HFF-Myc (cell line): ENCODE measurements at regions not wholly inside any gene's neighbourhood (a gene's known extent, or its start where the extent isn't known, plus 50 kb on each side); places are given as distances from the start of the nearest gene placed in this dataset.

ENCODE experiments used
- DNase-seq: peaks from one replicate; pipeline ENCODE4 v3.0.0-alpha.2; 2011; ENCODE audit warnings: low read depth; ENCODE audit errors: extremely low read depth
- H3K4me3 ChIP-seq: replicated peaks from 2 replicates; pipeline ENCODE4 v1.5.1; 2011; ENCODE audit warnings: low read depth, mild to moderate bottlenecking, control low read depth, low read length
- TF ChIP-seq, protein P1 (sequence below): IDR thresholded peaks from 2 replicates; pipeline ENCODE4 v1.5.1; 2012; ENCODE audit warnings: mild to moderate bottlenecking, low read depth, low read length, control low read depth; ENCODE audit errors: missing control alignments

DNA sequence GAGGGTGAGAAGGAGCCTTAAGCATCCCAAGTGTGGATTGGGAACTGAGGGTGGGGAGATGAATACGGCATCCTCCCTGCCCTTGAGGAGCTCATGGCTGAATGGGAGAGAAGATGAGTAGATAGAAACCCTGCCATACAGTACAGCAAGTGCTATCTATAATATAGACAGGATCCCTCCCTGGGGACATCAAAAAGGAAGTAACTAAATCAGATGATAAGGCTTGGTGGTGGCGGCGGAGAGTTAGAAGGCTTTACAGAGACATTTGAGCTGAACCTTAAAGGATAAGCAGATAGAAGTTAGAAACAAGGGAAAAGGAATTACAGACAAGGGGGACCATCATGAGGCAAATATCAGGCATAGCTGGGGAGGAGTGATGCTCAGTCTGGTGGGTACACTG is 67.5 kb upstream of the TMEM132E start:
- TF ChIP-seq, protein P1, sequence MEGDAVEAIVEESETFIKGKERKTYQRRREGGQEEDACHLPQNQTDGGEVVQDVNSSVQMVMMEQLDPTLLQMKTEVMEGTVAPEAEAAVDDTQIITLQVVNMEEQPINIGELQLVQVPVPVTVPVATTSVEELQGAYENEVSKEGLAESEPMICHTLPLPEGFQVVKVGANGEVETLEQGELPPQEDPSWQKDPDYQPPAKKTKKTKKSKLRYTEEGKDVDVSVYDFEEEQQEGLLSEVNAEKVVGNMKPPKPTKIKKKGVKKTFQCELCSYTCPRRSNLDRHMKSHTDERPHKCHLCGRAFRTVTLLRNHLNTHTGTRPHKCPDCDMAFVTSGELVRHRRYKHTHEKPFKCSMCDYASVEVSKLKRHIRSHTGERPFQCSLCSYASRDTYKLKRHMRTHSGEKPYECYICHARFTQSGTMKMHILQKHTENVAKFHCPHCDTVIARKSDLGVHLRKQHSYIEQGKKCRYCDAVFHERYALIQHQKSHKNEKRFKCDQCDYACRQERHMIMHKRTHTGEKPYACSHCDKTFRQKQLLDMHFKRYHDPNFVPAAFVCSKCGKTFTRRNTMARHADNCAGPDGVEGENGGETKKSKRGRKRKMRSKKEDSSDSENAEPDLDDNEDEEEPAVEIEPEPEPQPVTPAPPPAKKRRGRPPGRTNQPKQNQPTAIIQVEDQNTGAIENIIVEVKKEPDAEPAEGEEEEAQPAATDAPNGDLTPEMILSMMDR, result no peak
- DNase-seq, result no peak

DNA sequence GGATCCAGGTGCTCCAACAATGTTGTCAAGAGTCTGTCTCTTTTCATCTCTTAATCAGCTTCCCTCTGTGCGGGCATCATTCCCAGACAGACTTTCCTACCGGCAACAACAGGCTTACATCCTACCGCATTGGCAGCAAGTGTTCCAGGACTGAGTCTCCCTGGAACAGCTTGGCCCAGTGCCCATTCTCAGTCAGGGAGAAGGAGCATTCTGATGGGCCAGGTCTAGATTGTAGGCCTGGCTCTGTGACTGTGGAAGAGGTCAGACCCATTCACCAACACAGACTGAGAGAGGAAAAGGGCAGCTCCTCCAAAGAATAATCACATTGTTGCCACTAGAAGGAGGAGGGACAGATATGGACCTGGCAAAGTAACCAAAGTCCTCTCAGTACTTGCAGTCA is 68.1 kb upstream of the TMEM132E start:
- DNase-seq, result no peak
- TF ChIP-seq, protein P1, result no peak
- H3K4me3 ChIP-seq, result no peak overlapping the region

More for the DNA sequence above, 67.5 kb upstream of the TMEM132E start:
- H3K4me3 ChIP-seq, result no peak overlapping the region

- DNase-seq, result no peak
Observed at GRCh38 chr17:34504814-34505484, 74.4 kb upstream of the TMEM132E start.

GRCh38 chr17:34503528-34504195 is 75.7 kb upstream of the TMEM132E start:
- no peak for DNase-seq

More at GRCh38 chr17:34504814-34505484, 74.4 kb upstream of the TMEM132E start:
- H3K4me3 ChIP-seq, result no peak overlapping the region
- TF ChIP-seq, protein P1, result no peak

GRCh38 chr17:34502426-34502825 is 77.0 kb upstream of the TMEM132E start:
- no peak for DNase-seq
- TF ChIP-seq, protein P1, result no peak
- H3K4me3 ChIP-seq, result no peak overlapping the region

More at GRCh38 chr17:34503528-34504195, 75.7 kb upstream of the TMEM132E start:
- no peak overlapping the region for H3K4me3 ChIP-seq
- TF ChIP-seq, protein P1, result no peak

DNA sequence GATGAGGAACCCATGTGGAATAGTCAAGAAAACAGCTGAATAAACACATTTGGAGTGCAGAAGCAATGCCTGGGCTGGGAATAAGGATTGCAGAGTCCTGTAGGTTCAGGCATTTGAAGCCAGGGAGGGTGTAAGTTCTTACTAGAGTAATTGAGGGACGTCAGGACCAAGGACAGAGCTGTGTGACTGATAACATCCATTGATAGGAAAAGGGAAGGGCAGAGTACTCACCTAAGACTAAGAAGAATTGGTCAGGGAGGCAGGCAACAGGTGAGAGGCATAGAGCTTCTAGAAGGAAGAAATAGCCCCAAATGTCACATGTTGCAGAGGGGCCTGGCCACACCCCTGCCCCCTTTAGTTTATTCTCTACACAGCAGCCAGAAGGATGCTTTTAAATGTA is 79.8 kb upstream of the TMEM132E start:
- H3K4me3 ChIP-seq, result no peak overlapping the region
- DNase-seq, result peak; percentile 9

More for the DNA sequence above, 79.8 kb upstream of the TMEM132E start:
- TF ChIP-seq, protein P1, result no peak
